CD14-positive monocyte (primary cell): ENCODE measurements at regions not wholly inside any gene's neighbourhood (a gene's known extent, or its start where the extent isn't known, plus 50 kb on each side); places are given as distances from the start of the nearest gene placed in this dataset.

Source experiments
- DNase-seq, 3 donors: peaks; one replicate each; pipeline ENCODE4 v3.0.0-alpha.2; 2011 to 2022
- H2AFZ ChIP-seq: 2 replicates; pipeline ENCODE4 v1.6.0; 2012; ENCODE audit warnings: mild to moderate bottlenecking, low read depth, low read length, inconsistent platforms; ENCODE audit not compliant: insufficient read depth, poor library complexity, severe bottlenecking
- H3K27ac ChIP-seq, 2 donors: 1 replicate in 1 of 2; 2 replicates in 1 of 2; pipeline ENCODE4 v1.5.1; 2012 to 2013; ENCODE audit warnings: low read length in 2 of 2, control low read depth in 1 of 2, inconsistent platforms in 1 of 2, low read depth in 1 of 2, mild to moderate bottlenecking in 1 of 2
- H3K27me3 ChIP-seq, 2 donors: one replicate each; pipeline versions ENCODE4 v1.6.0 to v1.6.1; 2011 to 2013; ENCODE audit warnings: low read length in 2 of 2; ENCODE audit not compliant: control insufficient read depth in 2 of 2, insufficient read depth in 2 of 2
- H3K36me3 ChIP-seq, 2 donors: replicated peaks in 1 of 2; 1 replicate in 1 of 2; 2 replicates in 1 of 2; pipeline versions ENCODE4 v1.5.1 to v1.6.1; 2012 to 2013; ENCODE audit warnings: low read length in 2 of 2, control low read depth in 1 of 2, inconsistent platforms in 1 of 2, mild to moderate bottlenecking in 1 of 2; ENCODE audit not compliant: insufficient read depth in 2 of 2, control insufficient read depth in 1 of 2
- H3K4me1 ChIP-seq, 2 donors: 1 replicate in 1 of 2; 2 replicates in 1 of 2; pipeline versions ENCODE4 v1.5.1 to v1.6.1; 2012 to 2013; ENCODE audit warnings: low read length in 2 of 2, control low read depth in 1 of 2, inconsistent platforms in 1 of 2, mild to moderate bottlenecking in 1 of 2, moderate library complexity in 1 of 2; ENCODE audit not compliant: insufficient read depth in 2 of 2, control insufficient read depth in 1 of 2
- H3K4me2 ChIP-seq: replicated peaks from 2 replicates; pipeline ENCODE3; 2012; ENCODE audit warnings: low read length, moderate library complexity, mild to moderate bottlenecking; ENCODE audit not compliant: poor library complexity, severe bottlenecking; ENCODE audit errors: extremely low read depth
- H3K4me3 ChIP-seq, 3 experiments: fragments of 200-600 bp in 1 of 3; sonication (generic) in 1 of 3; replicated peaks in 1 of 3; 1 replicate in 2 of 3; 2 replicates in 1 of 3; pipeline ENCODE4 v1.5.1; 2011 to 2013; ENCODE audit warnings: low read length in 3 of 3, mild to moderate bottlenecking in 3 of 3, control low read depth in 2 of 3, low read depth in 2 of 3, inconsistent platforms in 1 of 3, moderate library complexity in 1 of 3
- H3K79me2 ChIP-seq: 2 replicates; pipeline ENCODE4 v1.6.0; 2012; ENCODE audit warnings: mild to moderate bottlenecking, control low read depth, inconsistent platforms, low read length, moderate library complexity; ENCODE audit not compliant: insufficient read depth
- H3K9ac ChIP-seq: 2 replicates; pipeline ENCODE4 v1.6.0; 2017; ENCODE audit warnings: low read length, mild to moderate bottlenecking; ENCODE audit not compliant: insufficient read depth, poor library complexity, severe bottlenecking
- H3K9me3 ChIP-seq, 2 donors: replicated peaks in 1 of 2; 1 replicate in 1 of 2; 2 replicates in 1 of 2; pipeline versions ENCODE4 v1.5.1 to v1.6.1; 2012 to 2013; ENCODE audit warnings: low read length in 2 of 2, control low read depth in 1 of 2; ENCODE audit not compliant: control insufficient read depth in 1 of 2, insufficient read depth in 1 of 2
- H4K20me1 ChIP-seq: 2 replicates; pipeline ENCODE4 v1.6.0; 2012; ENCODE audit warnings: mild to moderate bottlenecking, low read length, control low read depth, moderate library complexity; ENCODE audit not compliant: insufficient read depth
- H3K27ac Mint-ChIP-seq, 7 donors: one replicate each; pipeline ENCODE4 v1.8.0; 2020; ENCODE audit warnings: mild to moderate bottlenecking in 7 of 7, mixed read lengths in 7 of 7, moderate library complexity in 6 of 7, inconsistent platforms in 2 of 7
- H3K27me3 Mint-ChIP-seq, 3 donors: one replicate each; pipeline ENCODE4 v1.8.0; 2021 to 2022; ENCODE audit warnings: low read depth in 3 of 3, mild to moderate bottlenecking in 3 of 3, mixed read lengths in 3 of 3, moderate library complexity in 3 of 3, inconsistent platforms in 1 of 3
- H3K36me3 Mint-ChIP-seq, 2 donors: one replicate each; pipeline ENCODE4 v1.8.0; 2020; ENCODE audit warnings: mixed read lengths in 2 of 2, inconsistent platforms in 1 of 2, mild to moderate bottlenecking in 1 of 2
- H3K4me1 Mint-ChIP-seq: one replicate; pipeline ENCODE4 v1.8.0; 2020; ENCODE audit warnings: mild to moderate bottlenecking, mixed read lengths
- H3K4me3 Mint-ChIP-seq, 2 donors: one replicate each; pipeline ENCODE4 v1.8.0; 2020; ENCODE audit warnings: mild to moderate bottlenecking in 2 of 2, mixed read lengths in 2 of 2, moderate library complexity in 1 of 2
- H3K9me3 Mint-ChIP-seq, 7 donors: one replicate each; pipeline ENCODE4 v1.8.0; 2020 to 2022; ENCODE audit warnings: mixed read lengths in 7 of 7, mild to moderate bottlenecking in 6 of 7, moderate library complexity in 6 of 7, inconsistent platforms in 2 of 7
- WGBS: methylation state at CpG from one replicate; pipeline ENCODE4 v1.1.5; 2013; ENCODE audit warnings: missing lambda C conversion rate; ENCODE audit not compliant: insufficient coverage; 5-methylcytosine and 5-hydroxymethylcytosine counted together
- intact Hi-C, 2 donors: fragments of 100-400 bp; cut with micrococcal nuclease; formaldehyde crosslinking; loops; one replicate each; pipeline versions ENCODE4 v1.15.0 to v1.15.1; 2023
- TF ChIP-seq, protein P1 (sequence below): fragments of 200-600 bp; IDR thresholded peaks from one replicate; pipeline ENCODE4 v1.8.0; 2022; ENCODE audit warnings: antibody characterized with exemption, mild to moderate bottlenecking

DNA sequence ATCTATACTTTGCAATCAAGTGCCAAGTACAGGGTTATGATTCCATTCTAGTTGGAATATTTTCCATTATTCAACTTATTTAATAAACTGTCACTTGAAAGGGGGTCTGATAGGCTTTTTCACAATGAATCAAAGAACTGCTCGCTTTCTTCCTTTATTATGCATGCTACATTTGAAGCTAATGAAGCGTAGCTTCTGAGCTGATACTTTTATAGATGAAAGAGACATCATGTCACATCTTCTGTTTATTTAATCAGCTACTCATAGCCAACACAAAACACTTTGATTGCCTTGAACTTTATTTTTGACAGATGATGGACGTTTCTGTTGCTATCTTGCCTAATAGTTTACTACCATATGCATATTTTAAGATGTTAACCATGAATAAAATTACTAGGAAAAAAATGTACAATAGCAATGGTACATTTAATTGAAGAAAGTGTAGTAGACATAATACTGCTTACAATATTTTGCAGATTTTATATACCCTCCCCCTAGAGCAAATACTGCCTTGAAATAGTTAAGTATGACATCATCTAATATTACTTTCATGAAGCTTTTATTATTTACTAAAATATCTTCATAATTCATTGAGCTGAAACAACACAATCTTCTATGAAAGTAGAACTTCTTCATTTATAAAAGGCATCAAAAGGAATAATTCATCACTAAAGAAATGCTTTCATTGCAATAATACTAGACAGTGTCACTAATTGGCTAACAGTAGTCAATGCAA, 529.3 kb upstream of the TYRP1 start:
- 80% methylated on average over 1 of the region's 3 CpGs for WGBS
- Histone ChIP-seq H2AFZ (no peak overlapping the region), H4K20me1 (no peaks in the 10 kb centered on the region), H3K27ac (no peak overlapping the region), H3K4me3 (no peak overlapping the region), H3K4me1 (no peaks in the 10 kb centered on the region), H3K36me3 (no peaks in the 10 kb centered on the region), H3K79me2 (no peaks in the 10 kb centered on the region), H3K27me3 (no peaks in the 10 kb centered on the region), H3K9me3 (no peaks in the 10 kb centered on the region), H3K4me2 (no peak overlapping the region), H3K9ac (no peak overlapping the region)
- Mint-ChIP-seq H3K27ac (no peak overlapping the region), H3K4me1 (no peaks in the 10 kb centered on the region), H3K27me3 (no peaks in the 10 kb centered on the region), H3K9me3 (peaks cover 0 to 4% (median 0%) of the 10 kb centered on the region in 7 donors), H3K4me3 (no peak overlapping the region), H3K36me3 (no peaks in the 10 kb centered on the region)
- no peak for DNase-seq
- TF ChIP-seq, protein P1, sequence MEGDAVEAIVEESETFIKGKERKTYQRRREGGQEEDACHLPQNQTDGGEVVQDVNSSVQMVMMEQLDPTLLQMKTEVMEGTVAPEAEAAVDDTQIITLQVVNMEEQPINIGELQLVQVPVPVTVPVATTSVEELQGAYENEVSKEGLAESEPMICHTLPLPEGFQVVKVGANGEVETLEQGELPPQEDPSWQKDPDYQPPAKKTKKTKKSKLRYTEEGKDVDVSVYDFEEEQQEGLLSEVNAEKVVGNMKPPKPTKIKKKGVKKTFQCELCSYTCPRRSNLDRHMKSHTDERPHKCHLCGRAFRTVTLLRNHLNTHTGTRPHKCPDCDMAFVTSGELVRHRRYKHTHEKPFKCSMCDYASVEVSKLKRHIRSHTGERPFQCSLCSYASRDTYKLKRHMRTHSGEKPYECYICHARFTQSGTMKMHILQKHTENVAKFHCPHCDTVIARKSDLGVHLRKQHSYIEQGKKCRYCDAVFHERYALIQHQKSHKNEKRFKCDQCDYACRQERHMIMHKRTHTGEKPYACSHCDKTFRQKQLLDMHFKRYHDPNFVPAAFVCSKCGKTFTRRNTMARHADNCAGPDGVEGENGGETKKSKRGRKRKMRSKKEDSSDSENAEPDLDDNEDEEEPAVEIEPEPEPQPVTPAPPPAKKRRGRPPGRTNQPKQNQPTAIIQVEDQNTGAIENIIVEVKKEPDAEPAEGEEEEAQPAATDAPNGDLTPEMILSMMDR = no peak
- intact Hi-C loops = no loop called here

DNA sequence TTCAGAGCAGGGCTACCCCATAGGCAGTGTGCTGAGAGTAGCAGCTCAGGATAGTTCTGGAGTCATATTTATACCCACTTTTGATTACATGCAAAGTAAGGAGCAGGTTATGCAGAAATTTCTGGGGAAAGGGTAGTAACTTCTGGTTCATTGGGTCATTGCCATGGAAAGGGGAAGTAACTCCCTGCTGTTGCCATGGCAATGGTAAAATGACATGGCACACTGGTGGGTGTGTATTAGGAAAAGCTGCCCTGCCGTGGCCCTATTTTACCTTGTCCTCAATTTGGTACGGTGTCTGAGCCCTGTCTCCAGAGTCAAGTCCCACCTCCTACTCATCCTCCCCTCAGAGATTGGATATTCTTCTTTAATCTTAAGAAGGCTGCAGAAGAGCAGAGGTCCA, 526.7 kb upstream of the TYRP1 start:
- no peaks in the 10 kb centered on the region for H3K27me3 Mint-ChIP-seq
- no peak overlapping the region for H3K4me2 ChIP-seq
- H3K9me3 ChIP-seq = no peaks in the 10 kb centered on the region
- H2AFZ ChIP-seq = no peak overlapping the region
- H3K4me3 ChIP-seq = no peak overlapping the region
- no peaks in the 10 kb centered on the region for H3K36me3 Mint-ChIP-seq
- H3K4me1 Mint-ChIP-seq = no peaks in the 10 kb centered on the region
- H3K9me3 Mint-ChIP-seq = peaks cover 0 to 3% (median 0%) of the 10 kb centered on the region in 7 donors
- no peaks in the 10 kb centered on the region for H3K36me3 ChIP-seq
- intact Hi-C loops = no loop called here
- no peak overlapping the region for H3K27ac ChIP-seq
- no peaks in the 10 kb centered on the region for H3K27me3 ChIP-seq
- no peaks in the 10 kb centered on the region for H4K20me1 ChIP-seq
- no peak for DNase-seq
- no peak overlapping the region for H3K4me3 Mint-ChIP-seq
- no peak overlapping the region for H3K27ac Mint-ChIP-seq
- no CpG with 5 or more reads among the region's 2 CpGs for WGBS
- TF ChIP-seq, protein P1 = no peak
- H3K79me2 ChIP-seq = no peaks in the 10 kb centered on the region
- no peaks in the 10 kb centered on the region for H3K4me1 ChIP-seq
- no peak overlapping the region for H3K9ac ChIP-seq
